ENCODE measurements at regions not wholly inside any gene's neighbourhood (a gene's known extent, or its start where the extent isn't known, plus 50 kb on each side); places are given as distances from the start of the nearest gene placed in this dataset.
A peak's percentile ranks its signal among the peaks of the same experiment; 100 is the strongest.

DNA sequence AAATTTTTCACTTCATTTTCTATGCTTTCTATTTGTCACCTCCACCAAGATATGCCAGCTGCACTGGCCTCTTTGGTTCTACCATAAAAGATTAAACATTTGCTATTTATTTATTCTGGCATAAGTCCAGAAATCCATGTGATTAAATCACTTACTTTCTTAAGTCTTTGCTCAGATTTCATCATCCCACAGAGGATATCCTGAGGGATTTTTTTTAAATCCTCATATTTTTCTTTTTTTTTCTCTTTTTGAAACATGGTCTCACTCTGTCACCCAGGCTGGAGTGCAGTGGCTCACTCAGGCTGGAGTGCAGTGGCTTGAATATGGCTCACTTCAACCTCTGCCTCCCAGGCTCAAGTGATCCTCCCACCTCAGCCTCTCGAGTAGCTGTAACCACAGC, 645.4 kb upstream of the ATXN7L3B start:
- Mint-ChIP-seq H3K27ac (no peak overlapping the region), H3K27me3 (no peaks in the 10 kb centered on the region), H3K4me1 (no peaks in the 10 kb centered on the region), H3K4me3 (no peak overlapping the region), H3K9me3 (peaks cover 0 to 4% (median 2%) of the 10 kb centered on the region in 7 donors), H3K36me3 (no peaks in the 10 kb centered on the region)
- DNase-seq = no peak
- ATAC-seq (ENCODE audit: low read depth in 2 of 2) = no peak

DNA sequence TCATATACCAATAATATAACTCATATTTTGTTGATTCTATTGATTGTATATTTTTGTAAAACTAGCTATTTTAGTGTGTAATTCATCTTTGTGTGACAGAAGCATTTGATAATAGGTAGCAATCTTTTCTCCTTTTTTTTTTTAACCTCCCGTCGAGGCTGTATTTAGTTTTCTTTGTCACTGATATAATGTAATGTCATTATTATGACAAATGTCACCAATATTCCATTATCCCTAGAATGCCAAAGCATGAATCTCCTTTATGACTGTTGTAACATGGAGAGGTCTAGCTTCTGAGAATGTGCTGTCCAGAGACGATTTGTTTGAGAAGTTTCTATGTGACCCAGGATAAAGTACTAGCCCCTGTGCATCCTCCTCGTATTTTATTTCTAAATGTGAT, 639.0 kb upstream of the ATXN7L3B start:
- no peak for ATAC-seq (ENCODE audit: low read depth in 2 of 2)
- Mint-ChIP-seq H3K4me1 (no peaks in the 10 kb centered on the region), H3K4me3 (no peak overlapping the region), H3K9me3 (peaks cover 0 to 4% (median 0%) of the 10 kb centered on the region in 7 donors), H3K27ac (no peak overlapping the region), H3K36me3 (no peaks in the 10 kb centered on the region), H3K27me3 (no peaks in the 10 kb centered on the region)
- DNase-seq = no peak

DNA sequence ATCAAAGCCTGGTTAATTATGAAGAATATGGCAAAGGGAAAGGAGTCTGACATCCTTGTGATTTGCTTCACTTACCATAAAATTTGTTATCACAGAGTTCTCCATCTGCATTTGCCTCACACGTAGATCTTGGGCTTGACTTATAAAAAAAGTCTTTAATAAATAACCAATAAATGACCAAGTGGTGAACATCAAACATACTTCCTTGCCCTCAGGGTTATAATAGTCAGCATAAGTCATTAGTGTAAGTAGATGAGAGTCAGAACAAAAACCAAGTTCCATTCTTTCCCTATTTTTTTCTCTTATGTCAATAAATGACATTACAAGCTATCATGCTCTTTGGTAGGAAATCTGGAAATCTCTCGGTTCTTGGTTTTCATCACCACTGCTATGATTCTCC, 635.4 kb upstream of the ATXN7L3B start:
- H3K27me3 Mint-ChIP-seq = no peaks in the 10 kb centered on the region
- no peak overlapping the region for H3K27ac Mint-ChIP-seq
- peaks cover 0 to 4% (median 0%) of the 10 kb centered on the region in 7 donors for H3K9me3 Mint-ChIP-seq
- no peaks in the 10 kb centered on the region for H3K4me1 Mint-ChIP-seq
- ATAC-seq (ENCODE audit: low read depth in 2 of 2) (no peak), DNase-seq (no peak)
- no peak overlapping the region for H3K4me3 Mint-ChIP-seq
- H3K36me3 Mint-ChIP-seq = no peaks in the 10 kb centered on the region

DNA sequence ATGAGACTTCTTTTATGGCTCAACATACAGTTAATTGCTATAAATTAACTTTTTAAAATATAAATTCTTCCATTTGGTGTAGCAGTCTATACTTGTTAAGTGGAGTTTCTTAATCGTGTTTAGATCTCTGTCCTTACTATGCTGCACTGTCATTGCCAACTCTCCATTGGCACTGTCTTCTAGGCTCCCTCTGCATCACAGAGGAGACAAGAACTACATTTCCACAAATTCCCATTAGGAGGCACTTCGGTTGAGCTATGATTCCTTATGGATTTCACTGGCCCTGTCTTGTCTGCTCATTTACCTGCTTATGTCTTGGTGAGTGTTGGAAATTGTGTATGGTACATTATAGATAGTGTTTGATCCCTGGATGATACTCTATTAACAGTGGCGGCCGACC, 630.9 kb upstream of the ATXN7L3B start:
- Mint-ChIP-seq H3K27me3 (no peaks in the 10 kb centered on the region), H3K9me3 (peaks cover 0 to 9% (median 2%) of the 10 kb centered on the region in 7 donors), H3K27ac (no peak overlapping the region), H3K4me3 (no peak overlapping the region), H3K36me3 (no peaks in the 10 kb centered on the region), H3K4me1 (no peaks in the 10 kb centered on the region)
- ATAC-seq (ENCODE audit: low read depth in 2 of 2) (no peak), DNase-seq (no peak)

DNA sequence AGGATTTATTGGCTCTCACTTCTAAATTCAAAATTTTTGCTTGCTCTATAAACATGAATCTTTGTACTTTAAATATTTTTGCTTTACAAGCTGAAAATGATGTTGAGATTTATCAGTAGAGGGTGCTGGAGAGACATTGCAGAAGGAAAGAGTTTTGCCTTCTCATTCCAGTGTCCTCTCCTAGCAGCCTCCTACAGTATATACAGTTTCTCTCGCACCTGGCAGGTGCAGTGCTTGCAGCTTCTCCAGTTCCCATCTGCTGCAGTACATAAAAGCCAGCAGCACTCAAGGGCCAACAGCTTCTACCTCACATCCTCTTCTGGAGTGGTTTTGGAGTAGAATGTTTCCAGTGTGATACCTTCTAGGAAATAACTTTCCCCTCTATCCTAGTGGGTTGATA, 601.8 kb upstream of the ATXN7L3B start:
- Mint-ChIP-seq H3K36me3 (no peaks in the 10 kb centered on the region), H3K27ac (no peak overlapping the region)
- no peak for DNase-seq

DNA sequence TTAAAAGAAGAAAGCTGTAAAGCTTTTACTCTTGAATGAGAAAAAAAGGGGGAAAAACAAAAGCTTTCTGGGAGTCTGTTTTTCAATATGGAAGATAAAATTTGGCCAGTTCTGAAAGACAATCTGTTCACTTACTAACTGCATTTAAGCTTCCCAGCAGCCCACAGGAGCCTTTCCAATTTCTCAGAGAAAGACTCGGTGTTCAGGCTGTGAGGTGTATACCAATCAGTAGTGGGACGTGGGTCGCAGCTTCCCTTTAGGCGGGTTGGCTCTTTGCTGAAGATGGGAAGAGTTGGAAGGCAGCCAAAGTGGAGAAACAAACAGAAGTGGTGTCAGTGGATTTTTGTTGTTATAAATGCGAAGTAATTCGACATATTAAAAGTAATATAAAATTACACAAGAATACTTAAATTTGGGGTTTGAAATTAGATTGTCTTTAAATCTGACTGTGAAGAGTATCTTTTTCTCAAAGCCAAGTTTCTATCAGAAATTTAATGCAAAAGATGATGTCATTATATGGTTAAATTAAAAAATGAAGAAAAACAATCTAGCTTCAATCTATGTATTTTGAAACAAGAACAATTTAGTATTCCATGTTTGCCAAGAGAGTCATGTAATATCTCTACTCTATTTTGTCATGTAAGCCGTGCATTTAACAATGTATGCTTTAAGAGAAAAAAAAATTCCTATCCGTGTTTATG, 590.2 kb upstream of the ATXN7L3B start:
- DNase-seq (no peak), ATAC-seq (ENCODE audit: low read depth in 2 of 2) (no peak)
- H3K4me1 Mint-ChIP-seq = no peaks in the 10 kb centered on the region
- H3K4me3 Mint-ChIP-seq = no peak overlapping the region
- H3K27ac Mint-ChIP-seq = no peak overlapping the region
- no peaks in the 10 kb centered on the region for H3K36me3 Mint-ChIP-seq
- H3K27me3 Mint-ChIP-seq = no peaks in the 10 kb centered on the region
- peaks cover 0 to 11% (median 1%) of the 10 kb centered on the region in 7 donors for H3K9me3 Mint-ChIP-seq

More for the DNA sequence above, 601.8 kb upstream of the ATXN7L3B start:
- Mint-ChIP-seq H3K4me1 (no peaks in the 10 kb centered on the region), H3K27me3 (no peaks in the 10 kb centered on the region), H3K9me3 (no peaks in the 10 kb centered on the region), H3K4me3 (no peak overlapping the region)
- no peak for ATAC-seq (ENCODE audit: low read depth in 2 of 2)

DNA sequence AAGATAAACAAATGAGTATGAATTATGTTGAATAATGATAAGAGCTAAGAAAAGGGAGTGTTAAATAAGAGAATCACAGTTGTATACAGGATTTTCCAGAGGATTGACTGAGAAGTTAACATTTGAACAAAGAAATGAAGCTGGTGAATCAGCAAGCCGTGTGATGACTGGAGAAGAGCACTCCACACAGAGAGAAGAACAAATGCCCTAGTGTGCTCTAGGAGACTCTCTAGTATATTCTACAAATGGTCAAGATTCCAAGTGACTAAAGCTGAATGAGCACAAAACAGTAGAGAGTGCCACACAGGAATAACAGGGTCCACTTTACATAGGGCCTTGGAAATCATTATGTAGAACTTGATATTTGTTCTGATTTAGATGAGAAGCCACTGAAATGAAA, 587.1 kb upstream of the ATXN7L3B start:
- Mint-ChIP-seq H3K27me3 (no peaks in the 10 kb centered on the region), H3K27ac (peak overlapping the region in 1 of 6 donors; percentile 1), H3K36me3 (no peaks in the 10 kb centered on the region), H3K9me3 (peaks cover 0 to 11% (median 2%) of the 10 kb centered on the region in 7 donors), H3K4me1 (no peaks in the 10 kb centered on the region), H3K4me3 (no peak overlapping the region)
- DNase-seq (no peak), ATAC-seq (ENCODE audit: low read depth in 2 of 2) (no peak)

DNA sequence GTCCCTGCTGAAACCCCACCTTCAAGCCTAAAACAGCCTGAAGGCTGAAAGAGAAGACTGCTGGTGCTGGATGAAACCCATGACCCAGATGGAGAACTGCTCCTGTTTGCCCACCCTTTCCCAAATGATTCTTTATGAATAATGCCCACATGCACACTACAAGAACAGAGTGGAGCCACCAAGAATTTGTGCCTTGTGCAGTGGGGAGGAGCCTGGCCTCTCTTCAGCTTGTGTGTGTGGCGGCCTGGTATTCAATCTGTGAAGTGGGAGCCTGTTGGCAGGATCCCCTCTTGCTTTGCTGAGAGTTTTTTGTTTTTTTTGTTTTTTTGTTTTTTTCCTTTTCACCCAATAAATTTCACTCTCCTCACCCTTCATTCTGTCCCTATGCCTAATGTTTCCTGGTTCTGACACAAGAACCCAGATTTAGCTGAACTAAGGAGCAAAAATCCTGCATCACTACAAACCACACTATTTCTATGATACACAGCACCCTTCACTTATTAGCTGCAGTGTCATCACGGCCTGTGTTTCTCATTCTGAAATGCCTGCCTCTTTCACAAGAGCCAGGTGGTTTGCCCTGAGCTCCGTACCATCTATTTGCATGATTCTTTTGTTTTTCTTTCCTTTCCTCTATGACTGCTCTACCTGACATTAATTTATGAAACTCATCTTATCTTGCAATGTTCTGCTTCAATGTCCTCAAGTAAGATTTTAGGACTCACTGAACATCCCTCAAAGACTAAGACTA, 585.5 kb upstream of the ATXN7L3B start:
- Mint-ChIP-seq H3K4me1 (no peaks in the 10 kb centered on the region), H3K4me3 (no peak overlapping the region), H3K27ac (no peak overlapping the region), H3K36me3 (no peaks in the 10 kb centered on the region), H3K27me3 (no peaks in the 10 kb centered on the region), H3K9me3 (peaks cover 0 to 12% (median 2%) of the 10 kb centered on the region in 7 donors)
- ATAC-seq (ENCODE audit: low read depth in 2 of 2) (no peak), DNase-seq (no peak)

DNA sequence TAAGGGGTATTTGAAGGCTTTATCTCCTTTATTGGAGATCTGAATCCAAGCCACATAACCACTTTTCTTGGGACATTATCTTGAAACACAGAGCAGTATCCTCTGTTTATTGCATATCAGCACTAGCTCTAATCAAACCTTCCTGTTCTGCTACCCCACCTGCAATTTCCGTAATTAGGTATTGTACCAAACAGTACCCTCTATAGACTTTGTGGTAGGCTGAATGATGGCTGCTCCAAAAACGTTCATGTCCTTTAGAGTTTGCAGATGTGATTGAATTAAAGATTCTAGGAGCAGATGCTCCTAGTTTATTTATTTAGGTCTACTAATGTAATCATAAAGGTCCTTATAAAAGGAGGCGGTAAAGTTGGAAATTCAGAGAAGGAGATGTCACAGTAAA, 573.0 kb upstream of the ATXN7L3B start:
- Mint-ChIP-seq H3K27ac (no peak overlapping the region), H3K27me3 (no peaks in the 10 kb centered on the region), H3K4me3 (no peak overlapping the region), H3K9me3 (no peaks in the 10 kb centered on the region), H3K4me1 (no peaks in the 10 kb centered on the region), H3K36me3 (no peaks in the 10 kb centered on the region)
- DNase-seq (no peak), ATAC-seq (ENCODE audit: low read depth in 2 of 2) (no peak)

DNA sequence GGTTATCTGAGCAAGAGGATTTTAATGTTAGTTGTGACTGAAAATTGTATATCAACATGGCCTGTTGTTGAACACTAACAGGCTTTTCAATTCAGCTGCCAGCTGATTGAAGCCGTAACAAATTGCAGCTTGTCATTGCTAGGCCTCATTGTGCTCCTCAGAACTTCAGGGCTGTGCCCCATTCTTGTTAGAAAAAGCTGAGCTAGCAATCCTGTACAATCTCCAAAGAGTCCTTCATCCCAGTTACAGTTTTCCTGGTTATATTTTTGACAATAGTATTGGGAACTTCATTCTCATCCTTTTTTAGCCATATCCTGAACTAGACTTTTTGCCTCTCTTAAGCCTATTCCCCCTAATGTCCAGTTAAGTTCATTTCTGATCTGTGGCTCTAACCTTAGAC, 564.1 kb upstream of the ATXN7L3B start:
- H3K27me3 Mint-ChIP-seq = no peaks in the 10 kb centered on the region
- no peak for DNase-seq
- H3K4me1 Mint-ChIP-seq = peaks cover 0 to 4% (median 0%) of the 10 kb centered on the region in 3 donors
- peaks cover 0 to 7% (median 5%) of the 10 kb centered on the region in 7 donors for H3K9me3 Mint-ChIP-seq
- no peak for ATAC-seq (ENCODE audit: low read depth in 2 of 2)
- H3K4me3 Mint-ChIP-seq = no peak overlapping the region
- no peak overlapping the region for H3K27ac Mint-ChIP-seq
- H3K36me3 Mint-ChIP-seq = no peaks in the 10 kb centered on the region

DNA sequence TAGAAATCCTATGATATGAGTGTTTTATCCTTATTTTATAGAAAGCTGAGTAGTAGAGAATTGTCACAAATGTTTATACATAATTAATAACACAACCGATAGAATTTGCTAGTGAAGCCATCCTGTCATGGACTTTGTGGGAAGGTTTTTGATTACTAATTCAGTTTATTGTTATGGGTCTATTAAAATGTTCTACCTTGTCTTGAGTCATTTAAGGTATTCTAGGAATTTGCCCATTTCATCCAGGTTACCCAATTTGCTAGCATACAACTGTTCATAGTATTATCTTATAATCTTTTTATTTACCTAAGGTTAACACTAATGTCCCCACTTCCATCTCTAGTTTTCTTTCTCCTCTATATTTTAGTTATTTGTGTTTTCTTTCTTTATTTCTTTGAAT, 553.1 kb upstream of the ATXN7L3B start:
- no peaks in the 10 kb centered on the region for H3K36me3 Mint-ChIP-seq
- H3K9me3 Mint-ChIP-seq = peaks cover 0 to 4% (median 0%) of the 10 kb centered on the region in 7 donors
- ATAC-seq (ENCODE audit: low read depth in 2 of 2) (no peak), DNase-seq (no peak)
- no peaks in the 10 kb centered on the region for H3K27me3 Mint-ChIP-seq
- H3K4me1 Mint-ChIP-seq = no peaks in the 10 kb centered on the region
- no peak overlapping the region for H3K4me3 Mint-ChIP-seq
- no peak overlapping the region for H3K27ac Mint-ChIP-seq

DNA sequence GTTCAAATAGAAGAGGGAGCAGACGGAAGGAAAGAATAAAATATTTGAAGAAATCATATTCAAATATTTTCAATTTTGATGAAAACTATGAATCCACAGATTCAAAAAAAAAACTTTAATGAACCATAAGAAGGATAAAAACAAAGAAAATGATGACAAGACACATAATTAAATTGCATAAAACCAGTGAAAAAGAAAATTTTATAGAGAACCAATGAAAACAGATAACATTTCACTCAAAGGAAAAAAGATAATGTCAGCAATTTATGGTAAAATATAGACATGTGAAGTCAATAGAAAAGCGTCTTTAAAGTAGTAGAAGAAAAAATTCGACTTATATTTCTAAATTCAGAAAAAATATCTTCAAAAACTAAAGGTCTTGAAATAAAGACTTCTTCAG, 546.5 kb upstream of the ATXN7L3B start:
- no peak for DNase-seq

DNA sequence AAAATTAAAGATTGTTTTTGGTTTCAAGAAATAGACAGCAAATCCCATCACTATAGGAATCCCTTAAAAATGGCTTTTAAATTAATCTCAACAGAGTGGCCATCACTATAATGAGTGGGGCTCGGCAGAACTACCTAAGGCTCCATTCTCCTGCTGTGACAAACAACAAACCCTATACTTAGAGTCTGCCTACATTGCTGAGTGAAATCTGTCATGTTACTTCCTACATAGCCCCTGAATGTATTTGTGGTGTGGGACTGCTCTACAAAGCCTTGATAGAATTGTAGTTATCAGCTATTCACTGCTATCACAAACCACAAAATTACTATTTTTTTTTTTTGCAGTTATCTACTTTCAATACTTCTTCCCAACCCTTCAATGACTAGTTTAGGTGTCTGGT, 538.7 kb upstream of the ATXN7L3B start:
- no peaks in the 10 kb centered on the region for H3K36me3 Mint-ChIP-seq

More for the DNA sequence above, 546.5 kb upstream of the ATXN7L3B start:
- Mint-ChIP-seq H3K4me3 (no peak overlapping the region), H3K4me1 (no peaks in the 10 kb centered on the region), H3K9me3 (no peaks in the 10 kb centered on the region), H3K27ac (no peak overlapping the region), H3K27me3 (no peaks in the 10 kb centered on the region), H3K36me3 (no peaks in the 10 kb centered on the region)
- no peak for ATAC-seq (ENCODE audit: low read depth in 2 of 2)

DNA sequence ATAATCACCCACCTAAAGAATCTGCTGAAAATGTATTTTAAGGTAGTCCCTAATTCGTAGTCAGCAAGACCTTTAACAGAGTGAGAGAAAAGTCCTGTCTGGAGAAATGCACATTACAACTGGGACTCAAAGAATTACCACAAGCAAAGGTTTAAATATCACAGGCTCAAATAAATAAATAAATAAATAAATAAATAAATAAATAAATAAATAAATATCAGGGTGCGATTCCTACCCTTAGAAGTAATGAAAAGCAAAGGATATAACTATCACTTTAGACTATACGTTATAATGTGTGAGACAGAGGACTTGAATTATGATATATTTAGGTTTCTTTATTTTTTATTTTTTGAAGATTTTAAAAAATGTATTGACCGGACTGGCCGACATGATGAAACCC, 522.5 kb upstream of the ATXN7L3B start:
- Mint-ChIP-seq H3K27me3 (no peaks in the 10 kb centered on the region), H3K36me3 (no peaks in the 10 kb centered on the region), H3K4me1 (no peaks in the 10 kb centered on the region), H3K27ac (no peak overlapping the region), H3K9me3 (peaks cover 0 to 4% (median 0%) of the 10 kb centered on the region in 7 donors), H3K4me3 (no peak overlapping the region)
- DNase-seq (no peak), ATAC-seq (ENCODE audit: low read depth in 2 of 2) (no peak)

More for the DNA sequence above, 538.7 kb upstream of the ATXN7L3B start:
- Mint-ChIP-seq H3K27ac (no peak overlapping the region), H3K27me3 (no peaks in the 10 kb centered on the region), H3K4me1 (no peaks in the 10 kb centered on the region), H3K4me3 (no peak overlapping the region), H3K9me3 (no peaks in the 10 kb centered on the region)
- DNase-seq (no peak), ATAC-seq (ENCODE audit: low read depth in 2 of 2) (no peak)
